WTC11 (cell line): ENCODE measurements at regions not wholly inside any gene's neighbourhood (a gene's known extent, or its start where the extent isn't known, plus 50 kb on each side); places are given as distances from the start of the nearest gene placed in this dataset.

ENCODE experiments used
- EMX1 ChIP-seq: fragments of 250-450 bp; sonication (Bioruptor Pico); IDR thresholded peaks from 2 replicates; pipeline ENCODE4 v1.8.0; 2021; ENCODE audit warnings: mild to moderate bottlenecking
- ESRRA ChIP-seq: sonication (generic); formaldehyde crosslinking; IDR thresholded peaks from 2 replicates; pipeline ENCODE4 v1.8.1; 2022; ENCODE audit warnings: mild to moderate bottlenecking, missing genetic modification reagents, borderline replicate concordance
- FOXK1 ChIP-seq: sonication (generic); formaldehyde crosslinking; IDR thresholded peaks from 2 replicates; pipeline ENCODE4 v1.8.0; 2022; ENCODE audit warnings: mild to moderate bottlenecking, moderate library complexity, missing genetic modification reagents
- NFYB ChIP-seq: sonication (generic); formaldehyde crosslinking; conservative IDR thresholded peaks from 2 replicates; pipeline ENCODE4 v1.8.0; 2022; ENCODE audit warnings: low read depth, missing genetic modification reagents
- TP53 ChIP-seq: sonication (generic); formaldehyde crosslinking; IDR thresholded peaks from 2 replicates; pipeline ENCODE4 v1.8.1; 2023; ENCODE audit warnings: mild to moderate bottlenecking, missing genetic modification reagents
- ZNF263 ChIP-seq: sonication (generic); formaldehyde crosslinking; IDR thresholded peaks from 2 replicates; pipeline ENCODE4 v1.8.1; 2022; ENCODE audit warnings: low read depth, mild to moderate bottlenecking, moderate library complexity, missing genetic modification reagents
- TF ChIP-seq, protein P1 (sequence below): fragments of 250-450 bp; sonication (Bioruptor Pico); IDR thresholded peaks from 2 replicates; pipeline ENCODE4 v2.1.2; 2022; ENCODE audit warnings: mild to moderate bottlenecking, moderate library complexity
- TF ChIP-seq, protein P2 (sequence below): sonication (generic); formaldehyde crosslinking; IDR thresholded peaks from 2 replicates; pipeline ENCODE4 v1.8.1; 2023; ENCODE audit warnings: mild to moderate bottlenecking, missing genetic modification reagents
- TF ChIP-seq, protein P3 (sequence below): fragments of 200-600 bp; IDR thresholded peaks from 2 replicates; pipeline ENCODE4 v1.8.0; 2022; ENCODE audit warnings: antibody characterized with exemption
- TF ChIP-seq, protein P4 (sequence below): sonication (generic); formaldehyde crosslinking; IDR thresholded peaks from 2 replicates; pipeline ENCODE4 v1.8.1; 2022; ENCODE audit warnings: low read depth, missing genetic modification reagents, borderline replicate concordance
- TF ChIP-seq, protein P5 (sequence below): sonication (generic); formaldehyde crosslinking; IDR thresholded peaks from 2 replicates; pipeline ENCODE4 v1.8.1; 2023; ENCODE audit warnings: mild to moderate bottlenecking, missing genetic modification reagents, moderate library complexity
- TF ChIP-seq, protein P6 (sequence below): sonication (generic); formaldehyde crosslinking; conservative IDR thresholded peaks from 2 replicates; pipeline ENCODE4 v1.8.1; 2022; ENCODE audit warnings: mild to moderate bottlenecking, missing genetic modification reagents

DNA sequence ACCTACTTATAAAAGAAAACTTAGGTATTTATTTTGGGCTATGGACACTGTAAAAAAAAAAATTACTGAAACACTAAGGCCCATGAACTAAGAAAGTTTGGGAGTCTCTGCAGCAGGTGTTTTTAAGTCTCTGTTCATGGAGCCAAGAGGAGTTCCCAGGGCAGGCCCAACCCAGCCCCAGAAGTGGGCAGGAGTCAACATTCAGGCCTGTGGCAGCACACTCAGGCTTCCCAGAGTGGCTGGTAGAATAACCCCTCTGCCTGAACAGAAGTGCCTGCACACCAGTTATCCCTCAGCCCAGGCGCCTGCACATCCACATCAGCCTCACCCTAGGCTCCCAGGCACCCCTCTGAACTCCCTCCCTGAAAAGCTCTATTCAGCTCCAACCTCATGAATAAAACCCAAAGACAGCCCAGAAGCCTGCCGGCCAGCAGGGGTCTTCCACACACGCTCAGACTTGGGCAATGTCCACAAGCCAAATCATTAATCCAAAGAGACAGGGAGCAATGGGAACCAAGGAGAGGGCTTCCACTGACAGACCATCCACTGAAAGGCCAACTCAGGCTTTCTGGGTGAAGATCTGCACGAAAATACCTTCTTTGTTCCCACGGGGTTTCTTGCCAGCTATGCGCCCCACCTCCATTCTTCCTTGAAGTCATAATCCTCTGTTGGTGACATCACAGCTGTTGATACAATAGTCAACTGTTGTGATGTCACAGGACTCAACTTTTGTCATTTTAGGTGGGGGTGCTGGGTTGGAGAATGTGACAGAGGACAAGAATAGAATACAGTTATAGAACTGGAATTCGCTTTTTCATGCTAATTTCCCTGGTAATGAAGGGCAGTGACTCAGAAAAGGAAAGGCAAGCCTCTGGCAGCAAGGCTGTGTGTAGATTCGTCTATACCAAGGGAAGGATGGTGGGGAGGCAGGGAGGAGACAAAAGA is 83.7 kb downstream of the RPL27A start:
- TF ChIP-seq, protein P1, sequence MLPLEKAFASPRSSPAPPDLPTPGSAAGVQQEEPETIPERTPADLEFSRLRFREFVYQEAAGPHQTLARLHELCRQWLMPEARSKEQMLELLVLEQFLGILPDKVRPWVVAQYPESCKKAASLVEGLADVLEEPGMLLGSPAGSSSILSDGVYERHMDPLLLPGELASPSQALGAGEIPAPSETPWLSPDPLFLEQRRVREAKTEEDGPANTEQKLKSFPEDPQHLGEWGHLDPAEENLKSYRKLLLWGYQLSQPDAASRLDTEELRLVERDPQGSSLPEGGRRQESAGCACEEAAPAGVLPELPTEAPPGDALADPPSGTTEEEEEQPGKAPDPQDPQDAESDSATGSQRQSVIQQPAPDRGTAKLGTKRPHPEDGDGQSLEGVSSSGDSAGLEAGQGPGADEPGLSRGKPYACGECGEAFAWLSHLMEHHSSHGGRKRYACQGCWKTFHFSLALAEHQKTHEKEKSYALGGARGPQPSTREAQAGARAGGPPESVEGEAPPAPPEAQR (CRISPR knock-in tag): no peak
- TF ChIP-seq NFYB (no peak), EMX1 (CRISPR knock-in tag) (no peak), ZNF263 (CRISPR knock-in tag) (no peak), FOXK1 (CRISPR knock-in tag) (no peak), TP53 (CRISPR knock-in tag) (no peak), ESRRA (CRISPR knock-in tag) (no peak)
- TF ChIP-seq, protein P2, sequence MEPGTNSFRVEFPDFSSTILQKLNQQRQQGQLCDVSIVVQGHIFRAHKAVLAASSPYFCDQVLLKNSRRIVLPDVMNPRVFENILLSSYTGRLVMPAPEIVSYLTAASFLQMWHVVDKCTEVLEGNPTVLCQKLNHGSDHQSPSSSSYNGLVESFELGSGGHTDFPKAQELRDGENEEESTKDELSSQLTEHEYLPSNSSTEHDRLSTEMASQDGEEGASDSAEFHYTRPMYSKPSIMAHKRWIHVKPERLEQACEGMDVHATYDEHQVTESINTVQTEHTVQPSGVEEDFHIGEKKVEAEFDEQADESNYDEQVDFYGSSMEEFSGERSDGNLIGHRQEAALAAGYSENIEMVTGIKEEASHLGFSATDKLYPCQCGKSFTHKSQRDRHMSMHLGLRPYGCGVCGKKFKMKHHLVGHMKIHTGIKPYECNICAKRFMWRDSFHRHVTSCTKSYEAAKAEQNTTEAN (CRISPR knock-in tag): no peak
- TF ChIP-seq, protein P3, sequence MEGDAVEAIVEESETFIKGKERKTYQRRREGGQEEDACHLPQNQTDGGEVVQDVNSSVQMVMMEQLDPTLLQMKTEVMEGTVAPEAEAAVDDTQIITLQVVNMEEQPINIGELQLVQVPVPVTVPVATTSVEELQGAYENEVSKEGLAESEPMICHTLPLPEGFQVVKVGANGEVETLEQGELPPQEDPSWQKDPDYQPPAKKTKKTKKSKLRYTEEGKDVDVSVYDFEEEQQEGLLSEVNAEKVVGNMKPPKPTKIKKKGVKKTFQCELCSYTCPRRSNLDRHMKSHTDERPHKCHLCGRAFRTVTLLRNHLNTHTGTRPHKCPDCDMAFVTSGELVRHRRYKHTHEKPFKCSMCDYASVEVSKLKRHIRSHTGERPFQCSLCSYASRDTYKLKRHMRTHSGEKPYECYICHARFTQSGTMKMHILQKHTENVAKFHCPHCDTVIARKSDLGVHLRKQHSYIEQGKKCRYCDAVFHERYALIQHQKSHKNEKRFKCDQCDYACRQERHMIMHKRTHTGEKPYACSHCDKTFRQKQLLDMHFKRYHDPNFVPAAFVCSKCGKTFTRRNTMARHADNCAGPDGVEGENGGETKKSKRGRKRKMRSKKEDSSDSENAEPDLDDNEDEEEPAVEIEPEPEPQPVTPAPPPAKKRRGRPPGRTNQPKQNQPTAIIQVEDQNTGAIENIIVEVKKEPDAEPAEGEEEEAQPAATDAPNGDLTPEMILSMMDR: no peak
- TF ChIP-seq, protein P4, sequence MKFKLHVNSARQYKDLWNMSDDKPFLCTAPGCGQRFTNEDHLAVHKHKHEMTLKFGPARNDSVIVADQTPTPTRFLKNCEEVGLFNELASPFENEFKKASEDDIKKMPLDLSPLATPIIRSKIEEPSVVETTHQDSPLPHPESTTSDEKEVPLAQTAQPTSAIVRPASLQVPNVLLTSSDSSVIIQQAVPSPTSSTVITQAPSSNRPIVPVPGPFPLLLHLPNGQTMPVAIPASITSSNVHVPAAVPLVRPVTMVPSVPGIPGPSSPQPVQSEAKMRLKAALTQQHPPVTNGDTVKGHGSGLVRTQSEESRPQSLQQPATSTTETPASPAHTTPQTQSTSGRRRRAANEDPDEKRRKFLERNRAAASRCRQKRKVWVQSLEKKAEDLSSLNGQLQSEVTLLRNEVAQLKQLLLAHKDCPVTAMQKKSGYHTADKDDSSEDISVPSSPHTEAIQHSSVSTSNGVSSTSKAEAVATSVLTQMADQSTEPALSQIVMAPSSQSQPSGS (CRISPR knock-in tag): no peak
- TF ChIP-seq, protein P5, sequence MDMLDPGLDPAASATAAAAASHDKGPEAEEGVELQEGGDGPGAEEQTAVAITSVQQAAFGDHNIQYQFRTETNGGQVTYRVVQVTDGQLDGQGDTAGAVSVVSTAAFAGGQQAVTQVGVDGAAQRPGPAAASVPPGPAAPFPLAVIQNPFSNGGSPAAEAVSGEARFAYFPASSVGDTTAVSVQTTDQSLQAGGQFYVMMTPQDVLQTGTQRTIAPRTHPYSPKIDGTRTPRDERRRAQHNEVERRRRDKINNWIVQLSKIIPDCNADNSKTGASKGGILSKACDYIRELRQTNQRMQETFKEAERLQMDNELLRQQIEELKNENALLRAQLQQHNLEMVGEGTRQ (CRISPR knock-in tag): no peak
- TF ChIP-seq, protein P6, sequence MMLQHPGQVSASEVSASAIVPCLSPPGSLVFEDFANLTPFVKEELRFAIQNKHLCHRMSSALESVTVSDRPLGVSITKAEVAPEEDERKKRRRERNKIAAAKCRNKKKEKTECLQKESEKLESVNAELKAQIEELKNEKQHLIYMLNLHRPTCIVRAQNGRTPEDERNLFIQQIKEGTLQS (CRISPR knock-in tag): no peak
